Mucosa of descending colon (tissue), 3 donors: ENCODE measurements at regions not wholly inside any gene's neighbourhood (a gene's known extent, or its start where the extent isn't known, plus 50 kb on each side); places are given as distances from the start of the nearest gene placed in this dataset.

ENCODE experiments used
- ATAC-seq: fragments of 200-7000 bp; cut with Tn5 transposase; one replicate; pipeline ENCODE4 v1.9.1; 2020; ENCODE audit warnings: mild to moderate bottlenecking, moderate library complexity
- DNase-seq, 3 donors: peaks; one replicate each; pipeline ENCODE4 v3.0.0-alpha.2; 2020
- H3K36me3 ChIP-seq: fragments of 200-600 bp; one replicate; pipeline ENCODE4 v1.8.0; 2021; ENCODE audit warnings: low read depth, mild to moderate bottlenecking
- H3K4me1 ChIP-seq: fragments of 200-600 bp; one replicate; pipeline ENCODE4 v1.8.0; 2021; ENCODE audit warnings: low read depth, mild to moderate bottlenecking
- H3K4me3 ChIP-seq: fragments of 200-600 bp; one replicate; pipeline ENCODE4 v1.8.0; 2021; ENCODE audit warnings: mild to moderate bottlenecking
- H3K9me3 ChIP-seq: fragments of 200-600 bp; one replicate; pipeline ENCODE4 v1.8.0; 2021; ENCODE audit warnings: mild to moderate bottlenecking
- CTCF ChIP-seq: fragments of 200-600 bp; IDR thresholded peaks from one replicate; pipeline ENCODE4 v1.8.0; 2022; ENCODE audit warnings: antibody characterized with exemption, mild to moderate bottlenecking
- intact Hi-C, 2 donors: fragments of 100-400 bp; cut with DNase I in 1 of 2; cut with micrococcal nuclease in 1 of 2; formaldehyde crosslinking; loops; one replicate each; pipeline versions ENCODE4 v1.11.0 to v1.11.1; 2022; cut with DNase I, micrococcal nuclease
- donor health status: DM: no; HTN: no; CAD: no; lungs with moderate emphysema.
- donor health status: DM: no; HTN: no; CAD: no.
- donor health status: DM: no; HTN: yes; CAD: no.

DNA sequence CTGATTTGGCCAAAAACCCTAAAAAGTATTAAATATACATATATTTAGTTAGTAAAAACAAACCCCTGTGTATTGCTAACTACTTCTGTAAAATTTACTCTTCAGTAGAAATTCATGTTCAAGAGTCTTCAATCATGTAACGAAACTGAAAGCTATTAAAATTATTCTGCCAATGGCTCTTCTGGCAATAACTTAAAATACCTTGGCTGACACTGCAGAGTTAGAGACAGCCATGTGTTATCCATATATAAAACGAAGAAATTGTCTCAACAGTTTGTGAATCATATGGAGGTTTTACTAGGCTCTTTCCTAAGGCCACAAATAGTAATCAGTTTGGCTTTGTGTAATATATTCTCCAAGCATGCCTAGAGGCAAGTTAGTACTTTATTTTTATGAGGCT, 357.2 kb downstream of the COL11A1 start:
- H3K4me1 ChIP-seq, result no peaks in the 10 kb centered on the region
- no peaks in the 10 kb centered on the region for H3K36me3 ChIP-seq
- intact Hi-C loops, result no loop called here
- no peaks in the 10 kb centered on the region for H3K9me3 ChIP-seq
- H3K4me3 ChIP-seq, result no peak overlapping the region
- TF ChIP-seq CTCF, result no peak
- DNase-seq (no peak), ATAC-seq (no peak)

GRCh38 chr1:102742426-102742825, 365.9 kb downstream of the COL11A1 start:
- H3K4me3 ChIP-seq, result no peak overlapping the region
- ATAC-seq, result no peak
- no peaks in the 10 kb centered on the region for H3K4me1 ChIP-seq
- DNase-seq, result no peak
- H3K9me3 ChIP-seq, result no peaks in the 10 kb centered on the region
- TF ChIP-seq CTCF, result no peak
- intact Hi-C loops, result no loop called here
- H3K36me3 ChIP-seq, result no peaks in the 10 kb centered on the region

GRCh38 chr1:102733491-102734236, 374.7 kb downstream of the COL11A1 start:
- TF ChIP-seq CTCF, result no peak
- H3K4me3 ChIP-seq, result no peak overlapping the region
- ATAC-seq (no peak), DNase-seq (no peak)
- no peaks in the 10 kb centered on the region for H3K36me3 ChIP-seq
- intact Hi-C loops, result no loop called here
- no peaks in the 10 kb centered on the region for H3K4me1 ChIP-seq
- no peaks in the 10 kb centered on the region for H3K9me3 ChIP-seq

DNA sequence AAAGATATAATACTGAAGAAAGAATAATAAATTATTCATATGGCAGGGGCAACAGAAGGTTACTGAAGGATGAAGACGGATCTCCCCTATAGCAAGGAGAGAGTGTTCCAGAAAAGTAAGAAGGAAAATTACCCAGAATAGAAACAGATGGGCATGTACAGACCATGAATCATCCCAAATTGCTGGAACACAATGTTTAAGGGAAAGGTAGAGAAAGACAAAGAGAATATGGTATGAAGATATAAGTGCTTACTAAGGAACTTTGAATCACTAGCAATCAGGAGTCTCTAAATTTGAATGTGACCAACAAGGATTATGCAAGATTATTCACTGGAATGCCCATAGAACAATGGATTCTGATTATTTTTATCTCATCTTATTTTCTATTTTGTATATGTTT, 375.4 kb downstream of the COL11A1 start:
- no peaks in the 10 kb centered on the region for H3K4me1 ChIP-seq
- no peaks in the 10 kb centered on the region for H3K9me3 ChIP-seq
- intact Hi-C loops, result no loop called here
- H3K36me3 ChIP-seq, result no peaks in the 10 kb centered on the region
- DNase-seq (no peak), ATAC-seq (no peak)
- H3K4me3 ChIP-seq, result no peak overlapping the region
- no peak for TF ChIP-seq CTCF

GRCh38 chr1:102726417-102726816, 381.9 kb downstream of the COL11A1 start:
- intact Hi-C loops, result no loop called here
- ATAC-seq (no peak), DNase-seq (no peak)
- H3K4me3 ChIP-seq, result no peak overlapping the region
- no peak for TF ChIP-seq CTCF
- no peaks in the 10 kb centered on the region for H3K36me3 ChIP-seq
- no peaks in the 10 kb centered on the region for H3K4me1 ChIP-seq
- H3K9me3 ChIP-seq, result no peaks in the 10 kb centered on the region

DNA sequence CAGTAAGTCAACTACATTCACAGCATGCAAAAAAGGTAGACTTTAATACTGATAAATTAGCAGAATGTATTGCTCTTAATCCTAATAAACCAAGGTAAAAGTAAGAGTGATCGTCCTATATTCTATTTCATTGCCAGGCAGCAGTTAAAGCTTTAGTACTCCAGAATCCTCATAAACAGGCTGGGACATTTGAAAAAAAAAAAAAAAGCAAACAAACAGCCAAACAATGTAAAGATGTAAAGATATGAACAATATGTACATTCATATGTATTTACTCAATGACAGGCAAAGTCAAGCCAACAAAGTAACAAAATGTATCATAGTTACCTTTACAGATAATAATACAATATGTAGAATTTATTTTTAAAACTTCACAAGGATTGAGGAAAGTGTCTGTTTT, 383.6 kb downstream of the COL11A1 start:
- no peak for TF ChIP-seq CTCF
- Histone ChIP-seq H3K4me3 (no peak overlapping the region), H3K9me3 (no peaks in the 10 kb centered on the region), H3K36me3 (no peaks in the 10 kb centered on the region), H3K4me1 (no peaks in the 10 kb centered on the region)
- ATAC-seq (no peak), DNase-seq (no peak)
- intact Hi-C loops, result no loop called here
